KMS-11 (cell line): ENCODE measurements at regions not wholly inside any gene's neighbourhood (a gene's known extent, or its start where the extent isn't known, plus 50 kb on each side); places are given as distances from the start of the nearest gene placed in this dataset.

Source experiments
- H2AFZ ChIP-seq: fragments of 200-600 bp; sonication (generic); 2 replicates; pipeline ENCODE4 v1.6.1; 2016; ENCODE audit warnings: antibody characterized with exemption, mixed run types, low read depth
- H3K27ac ChIP-seq: fragments of 200-600 bp; sonication (generic); 2 replicates; pipeline ENCODE4 v1.6.1; 2016; ENCODE audit warnings: mild to moderate bottlenecking, mixed run types
- H3K27me3 ChIP-seq: fragments of 200-600 bp; sonication (generic); 2 replicates; pipeline ENCODE4 v1.6.1; 2017; ENCODE audit warnings: mild to moderate bottlenecking, low read depth, mixed run types, moderate library complexity; ENCODE audit not compliant: insufficient read depth
- H3K36me3 ChIP-seq: fragments of 200-600 bp; sonication (generic); 2 replicates; pipeline ENCODE4 v1.6.1; 2017; ENCODE audit warnings: mild to moderate bottlenecking, mixed run types; ENCODE audit not compliant: insufficient read depth
- H3K4me1 ChIP-seq: fragments of 200-600 bp; sonication (generic); 2 replicates; pipeline ENCODE4 v1.6.1; 2016; ENCODE audit warnings: mild to moderate bottlenecking, low read depth, mixed run types; ENCODE audit not compliant: poor library complexity, severe bottlenecking
- H3K4me2 ChIP-seq: fragments of 200-600 bp; sonication (generic); 2 replicates; pipeline ENCODE4 v1.7.0; 2016; ENCODE audit warnings: mild to moderate bottlenecking, mixed run types
- H3K4me3 ChIP-seq: fragments of 200-600 bp; sonication (generic); IDR thresholded peaks from 2 replicates; pipeline ENCODE4 v1.6.1; 2017; ENCODE audit warnings: low read depth, low read length, mixed read lengths; ENCODE audit not compliant: insufficient read depth
- H3K79me2 ChIP-seq: fragments of 200-600 bp; sonication (generic); 2 replicates; pipeline ENCODE4 v1.6.1; 2016; ENCODE audit warnings: low read depth, mixed run types; ENCODE audit not compliant: insufficient read depth
- H3K9ac ChIP-seq: fragments of 200-600 bp; sonication (generic); 2 replicates; pipeline ENCODE4 v1.6.1; 2016; ENCODE audit warnings: mild to moderate bottlenecking, mixed run types
- H4K20me1 ChIP-seq: fragments of 200-600 bp; sonication (generic); 2 replicates; pipeline ENCODE4 v1.6.1; 2016; ENCODE audit warnings: mild to moderate bottlenecking, mixed run types; ENCODE audit not compliant: insufficient read depth
- TF ChIP-seq, protein P1 (sequence below): fragments of 200-600 bp; sonication (generic); conservative IDR thresholded peaks from 2 replicates; pipeline ENCODE4 v1.6.1; 2017; ENCODE audit warnings: low read depth, mild to moderate bottlenecking, antibody characterized with exemption, low read length, moderate library complexity, mixed read lengths

DNA sequence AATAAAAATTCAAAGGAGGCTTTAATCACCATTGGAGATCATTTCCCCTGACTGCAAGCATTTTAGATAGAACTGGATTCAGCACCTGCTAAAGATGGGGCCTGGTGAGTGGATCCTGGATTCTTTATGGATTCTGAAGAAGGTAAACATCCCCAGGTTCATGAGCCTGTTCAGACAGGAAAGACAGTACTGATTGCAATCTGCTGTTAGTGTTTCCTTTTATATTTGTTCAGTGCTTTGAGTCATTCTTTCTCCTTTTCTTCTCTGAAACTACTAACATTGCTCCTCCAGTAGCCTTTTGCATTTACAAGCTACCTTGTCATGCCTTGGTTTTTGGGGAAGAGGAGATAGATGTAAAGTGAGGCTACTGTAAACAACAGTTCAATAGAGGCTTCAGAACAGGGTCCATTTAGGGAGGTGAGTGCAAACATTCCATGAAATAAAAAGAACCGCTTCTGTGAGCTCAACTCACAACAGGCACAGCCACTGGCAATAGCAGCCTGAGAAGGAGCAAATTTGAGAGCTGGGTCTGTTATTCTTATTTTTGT is 66.4 kb upstream of the PRL start:
- Histone ChIP-seq H2AFZ (no peak overlapping the region), H3K4me2 (no peak overlapping the region), H4K20me1 (no peaks in the 10 kb centered on the region), H3K36me3 (no peaks in the 10 kb centered on the region), H3K27me3 (no peaks in the 10 kb centered on the region), H3K9ac (no peak overlapping the region), H3K27ac (no peak overlapping the region), H3K4me1 (no peaks in the 10 kb centered on the region), H3K79me2 (no peaks in the 10 kb centered on the region), H3K4me3 (no peak overlapping the region)
- TF ChIP-seq, protein P1, sequence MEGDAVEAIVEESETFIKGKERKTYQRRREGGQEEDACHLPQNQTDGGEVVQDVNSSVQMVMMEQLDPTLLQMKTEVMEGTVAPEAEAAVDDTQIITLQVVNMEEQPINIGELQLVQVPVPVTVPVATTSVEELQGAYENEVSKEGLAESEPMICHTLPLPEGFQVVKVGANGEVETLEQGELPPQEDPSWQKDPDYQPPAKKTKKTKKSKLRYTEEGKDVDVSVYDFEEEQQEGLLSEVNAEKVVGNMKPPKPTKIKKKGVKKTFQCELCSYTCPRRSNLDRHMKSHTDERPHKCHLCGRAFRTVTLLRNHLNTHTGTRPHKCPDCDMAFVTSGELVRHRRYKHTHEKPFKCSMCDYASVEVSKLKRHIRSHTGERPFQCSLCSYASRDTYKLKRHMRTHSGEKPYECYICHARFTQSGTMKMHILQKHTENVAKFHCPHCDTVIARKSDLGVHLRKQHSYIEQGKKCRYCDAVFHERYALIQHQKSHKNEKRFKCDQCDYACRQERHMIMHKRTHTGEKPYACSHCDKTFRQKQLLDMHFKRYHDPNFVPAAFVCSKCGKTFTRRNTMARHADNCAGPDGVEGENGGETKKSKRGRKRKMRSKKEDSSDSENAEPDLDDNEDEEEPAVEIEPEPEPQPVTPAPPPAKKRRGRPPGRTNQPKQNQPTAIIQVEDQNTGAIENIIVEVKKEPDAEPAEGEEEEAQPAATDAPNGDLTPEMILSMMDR: no peak

DNA sequence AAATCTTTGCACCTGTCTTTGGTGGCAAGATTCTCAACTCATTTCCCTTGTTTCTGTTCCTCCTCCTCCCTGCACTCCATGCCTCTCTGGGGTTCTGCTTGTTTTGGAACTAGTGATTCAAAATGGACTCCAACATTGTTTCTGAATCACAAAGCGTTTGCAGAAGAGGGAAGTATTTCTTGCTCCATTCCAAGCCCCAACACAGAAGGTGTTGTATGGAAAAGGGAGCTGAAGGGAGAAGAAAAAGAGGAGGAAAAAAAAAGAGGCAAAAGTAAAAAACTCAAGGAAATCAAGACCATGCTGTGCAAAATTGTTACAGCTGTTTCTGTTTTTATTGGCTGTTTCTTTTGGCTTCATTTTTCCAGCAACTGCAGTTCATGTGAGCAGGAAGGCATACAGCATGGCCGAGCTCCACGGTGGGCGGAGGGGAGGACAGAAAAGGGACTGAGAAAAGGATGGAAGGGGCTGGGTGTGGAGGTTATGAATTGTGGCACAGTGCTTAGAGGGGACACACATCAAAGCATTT is 66.9 kb upstream of the PRL start:
- H3K4me2 ChIP-seq: no peak overlapping the region
- no peaks in the 10 kb centered on the region for H3K4me1 ChIP-seq
- H3K9ac ChIP-seq: no peak overlapping the region
- TF ChIP-seq, protein P1: no peak
- no peak overlapping the region for H2AFZ ChIP-seq
- H4K20me1 ChIP-seq: no peaks in the 10 kb centered on the region
- H3K4me3 ChIP-seq: no peak overlapping the region
- no peak overlapping the region for H3K27ac ChIP-seq
- no peaks in the 10 kb centered on the region for H3K36me3 ChIP-seq
- H3K27me3 ChIP-seq: no peaks in the 10 kb centered on the region
- no peaks in the 10 kb centered on the region for H3K79me2 ChIP-seq

GRCh38 chr6:22364306-22364705 is 67.5 kb upstream of the PRL start:
- Histone ChIP-seq H3K4me1 (no peaks in the 10 kb centered on the region), H3K36me3 (no peaks in the 10 kb centered on the region), H3K4me2 (no peak overlapping the region), H3K27me3 (no peaks in the 10 kb centered on the region), H3K27ac (no peak overlapping the region), H3K4me3 (no peak overlapping the region), H3K79me2 (no peaks in the 10 kb centered on the region), H2AFZ (no peak overlapping the region), H4K20me1 (no peaks in the 10 kb centered on the region), H3K9ac (no peak overlapping the region)
- TF ChIP-seq, protein P1: no peak

- H2AFZ ChIP-seq: no peak overlapping the region
- no peaks in the 10 kb centered on the region for H4K20me1 ChIP-seq
- no peaks in the 10 kb centered on the region for H3K36me3 ChIP-seq
- no peaks in the 10 kb centered on the region for H3K79me2 ChIP-seq
- H3K4me1 ChIP-seq: no peaks in the 10 kb centered on the region
- no peaks in the 10 kb centered on the region for H3K27me3 ChIP-seq
- H3K4me3 ChIP-seq: no peak overlapping the region
- H3K27ac ChIP-seq: no peak overlapping the region
- H3K4me2 ChIP-seq: no peak overlapping the region
- no peak overlapping the region for H3K9ac ChIP-seq
- TF ChIP-seq, protein P1: no peak
Observed at GRCh38 chr6:22366214-22366613, 69.4 kb upstream of the PRL start.
